ENCODE measurements at regions not wholly inside any gene's neighbourhood (a gene's known extent, or its start where the extent isn't known, plus 50 kb on each side); places are given as distances from the start of the nearest gene placed in this dataset.
"Not testable (repeated sequence)": the region's sequence is repeated elsewhere in the genome, so short reads cannot be mapped to it uniquely, and the experiment has no call there.

GRCh38 chr15:66976106-66976640, 89.2 kb upstream of the SMAD3 start:
- H3K79me2 ChIP-seq (ENCODE audit: insufficient read depth, low read length); H3K36me3 ChIP-seq (ENCODE audit: control insufficient read depth in 1 of 2, insufficient read depth in 2 of 2, low read length in 2 of 2); intact Hi-C loops (cut with micrococcal nuclease); DNase-seq (ENCODE audit: low read depth, low spot score); H3K27me3 ChIP-seq (ENCODE audit: insufficient read depth, low read length); RAD21 ChIA-PET (ENCODE audit: low non-redundant PET in 1 of 2, low total read pairs in 2 of 2, uncharacterized antibody in 2 of 2, unreplicated experiment in 2 of 2); H4K20me1 ChIP-seq (ENCODE audit: insufficient read depth); H3K4me2 ChIP-seq (ENCODE audit: low read length); H3K9me2 ChIP-seq (ENCODE audit: insufficient read depth); H3K27ac ChIP-seq (ENCODE audit: low read depth, low read length); CTCF ChIA-PET; H3K4me1 ChIP-seq (ENCODE audit: control insufficient read depth in 1 of 2, insufficient read depth in 2 of 2, low read length in 2 of 2); ATAC-seq; H2AFZ ChIP-seq (ENCODE audit: low read depth, low read length, poor library complexity, severe bottlenecking); BruUV-seq (replicated peaks); H3K4me3 ChIP-seq (replicated peaks in 1 of 2; ENCODE audit: low read depth in 1 of 2, low read length in 2 of 2); H3K9me3 ChIP-seq (ENCODE audit: control insufficient read depth in 1 of 2, insufficient read depth in 1 of 2, low read depth in 1 of 2, low read length in 2 of 2); H3K9ac ChIP-seq (ENCODE audit: low read length): not testable (repeated sequence)
- POLR2A ChIA-PET = interaction anchor here (0.7 kb wide), 1 partner anchor 46 kb away, joined by 3 read pairs; no protein-coding TSS in a partner anchor

GRCh38 chr15:66980326-66980725, 85.1 kb upstream of the SMAD3 start:
- H3K4me2 ChIP-seq (ENCODE audit: low read length); DNase-seq (ENCODE audit: low read depth, low spot score); H2AFZ ChIP-seq (ENCODE audit: low read depth, low read length, poor library complexity, severe bottlenecking); intact Hi-C loops (cut with micrococcal nuclease); H3K9me2 ChIP-seq (ENCODE audit: insufficient read depth); H3K4me1 ChIP-seq (ENCODE audit: control insufficient read depth in 1 of 2, insufficient read depth in 2 of 2, low read length in 2 of 2); H3K27ac ChIP-seq (ENCODE audit: low read depth, low read length); H3K9ac ChIP-seq (ENCODE audit: low read length); H4K20me1 ChIP-seq (ENCODE audit: insufficient read depth); RAD21 ChIA-PET (ENCODE audit: low non-redundant PET in 1 of 2, low total read pairs in 2 of 2, uncharacterized antibody in 2 of 2, unreplicated experiment in 2 of 2); H3K79me2 ChIP-seq (ENCODE audit: insufficient read depth, low read length); ATAC-seq; H3K9me3 ChIP-seq (ENCODE audit: control insufficient read depth in 1 of 2, insufficient read depth in 1 of 2, low read depth in 1 of 2, low read length in 2 of 2); BruUV-seq (replicated peaks); POLR2A ChIA-PET; H3K36me3 ChIP-seq (ENCODE audit: control insufficient read depth in 1 of 2, insufficient read depth in 2 of 2, low read length in 2 of 2); H3K27me3 ChIP-seq (ENCODE audit: insufficient read depth, low read length); H3K4me3 ChIP-seq (replicated peaks in 1 of 2; ENCODE audit: low read depth in 1 of 2, low read length in 2 of 2); CTCF ChIA-PET: not testable (repeated sequence)

- no peak overlapping the region for H3K4me3 ChIP-seq (replicated peaks in 1 of 2; ENCODE audit: low read depth in 1 of 2, low read length in 2 of 2)
- no peak for ATAC-seq
- no peaks in the 10 kb centered on the region for H3K36me3 ChIP-seq (ENCODE audit: control insufficient read depth in 1 of 2, insufficient read depth in 2 of 2, low read length in 2 of 2)
- ChIA-PET RAD21 (ENCODE audit: low non-redundant PET in 1 of 2, low total read pairs in 2 of 2, uncharacterized antibody in 2 of 2, unreplicated experiment in 2 of 2) (no interaction called here), CTCF (no interaction called here), POLR2A (no interaction called here)
- H3K27ac ChIP-seq (ENCODE audit: low read depth, low read length) = no peak overlapping the region
- BruUV-seq (replicated peaks) = no TSS peak
- H3K4me1 ChIP-seq (ENCODE audit: control insufficient read depth in 1 of 2, insufficient read depth in 2 of 2, low read length in 2 of 2) = no peaks in the 10 kb centered on the region
- H3K9ac ChIP-seq (ENCODE audit: low read length) = no peak overlapping the region
- H3K27me3 ChIP-seq (ENCODE audit: insufficient read depth, low read length) = no peaks in the 10 kb centered on the region
- intact Hi-C loops (cut with micrococcal nuclease) = no loop called here
- no peak overlapping the region for H3K4me2 ChIP-seq (ENCODE audit: low read length)
- no peaks in the 10 kb centered on the region for H3K9me2 ChIP-seq (ENCODE audit: insufficient read depth)
- H3K79me2 ChIP-seq (ENCODE audit: insufficient read depth, low read length) = no peaks in the 10 kb centered on the region
- TF ChIP-seq EZH2 (IDR thresholded peaks at IDR 0.05) = no peak
- H4K20me1 ChIP-seq (ENCODE audit: insufficient read depth) = no peaks in the 10 kb centered on the region
- DNase-seq (ENCODE audit: low read depth, low spot score) = no peak
- no peak overlapping the region for H2AFZ ChIP-seq (ENCODE audit: low read depth, low read length, poor library complexity, severe bottlenecking)
- no peaks in the 10 kb centered on the region for H3K9me3 ChIP-seq (ENCODE audit: control insufficient read depth in 1 of 2, insufficient read depth in 1 of 2, low read depth in 1 of 2, low read length in 2 of 2)
These were observed 83.6 kb upstream of the SMAD3 start for GRCh38 chr15:66981771-66982170.
